GM12878 (cell line): ENCODE measurements at regions not wholly inside any gene's neighbourhood (a gene's known extent, or its start where the extent isn't known, plus 50 kb on each side); places are given as distances from the start of the nearest gene placed in this dataset.

Source experiments
- ATAC-seq: fragments of 200-7000 bp; cut with Tn5 transposase; 3 replicates; pipeline ENCODE4 v1.9.1; 2020; ENCODE audit warnings: mild to moderate bottlenecking, moderate library complexity
- BruUV-seq: library from RNA; stranded (reverse); fragments of 400-500 nt; replicated peaks from 2 replicates; lab custom pipeline; 2021; lab: Mats Ljungman, UMichigan
- CTCF ChIA-PET: fragments of 300-600 bp; sonication (Branson Sonifier 250); formaldehyde crosslinking; extraction: SDS; loops from one replicate; lab custom pipeline; 2021; ENCODE audit warnings: inconsistent platforms; lab: Yijun Ruan, JAX
- POLR2A ChIA-PET: fragments of 350-600 bp; formaldehyde crosslinking; extraction: SDS; loops from one replicate; lab custom pipeline; 2021; ENCODE audit warnings: inconsistent platforms; lab: Charles Lee
- RAD21 ChIA-PET: fragments of 300-600 bp; sonication (Branson Sonifier 250); formaldehyde crosslinking; loops from one replicate; lab custom pipeline; 2023; ENCODE audit warnings: antibody characterized with exemption; ENCODE audit not compliant: unreplicated experiment; lab: Charles Lee
- SMC1A ChIA-PET: fragments of 300-600 bp; sonication (Branson Sonifier 250); formaldehyde crosslinking; loops from one replicate; lab custom pipeline; 2023; ENCODE audit not compliant: unreplicated experiment, uncharacterized antibody; lab: Charles Lee
- DNase-seq: peaks from one replicate; pipeline ENCODE4 v3.0.0-alpha.2; 2011; ENCODE audit warnings: low read depth, low spot score
- FAIRE-seq: peaks from 3 replicates; lab custom pipeline; 2011; peaks lifted over from hg19 to GRCh38; lab: Jason Lieb, UNC
- H2AFZ ChIP-seq: 2 replicates; pipeline ENCODE4 v1.6.0; 2011; ENCODE audit warnings: low read depth, low read length, control low read depth; ENCODE audit not compliant: control insufficient read depth
- H3K27ac ChIP-seq: 2 replicates; pipeline ENCODE4 v1.5.1; 2011; ENCODE audit warnings: control low read depth; ENCODE audit not compliant: control insufficient read depth, insufficient read depth
- H3K27me3 ChIP-seq, 2 experiments: replicated peaks in 1 of 2; 2 replicates each; pipeline versions ENCODE4 v1.6.0 to v1.6.1; 2011; ENCODE audit warnings: low read length in 1 of 2; ENCODE audit not compliant: control insufficient read depth in 2 of 2, insufficient read depth in 2 of 2
- H3K36me3 ChIP-seq, 2 experiments: 2 replicates each; pipeline ENCODE4 v1.5.1; 2011; ENCODE audit warnings: low read length in 1 of 2; ENCODE audit not compliant: control insufficient read depth in 2 of 2, insufficient read depth in 2 of 2
- H3K4me1 ChIP-seq: 2 replicates; pipeline ENCODE4 v1.6.1; 2011; ENCODE audit warnings: mild to moderate bottlenecking, low read length, moderate library complexity, mixed read lengths; ENCODE audit not compliant: control insufficient read depth, insufficient read depth
- H3K4me2 ChIP-seq: 2 replicates; pipeline ENCODE4 v1.6.0; 2011; ENCODE audit warnings: control low read depth; ENCODE audit not compliant: control insufficient read depth, insufficient read depth
- H3K4me3 ChIP-seq: fragments of 200-600 bp; sonication (generic); 2 replicates; pipeline ENCODE4 v1.5.1; 2016
- H3K79me2 ChIP-seq: 2 replicates; pipeline ENCODE4 v1.6.0; 2011; ENCODE audit warnings: low read length; ENCODE audit not compliant: control insufficient read depth, insufficient read depth
- H3K9ac ChIP-seq: 2 replicates; pipeline ENCODE4 v1.8.0; 2011; ENCODE audit warnings: low read length, control low read depth, mixed read lengths; ENCODE audit not compliant: control insufficient read depth, insufficient read depth
- H3K9me3 ChIP-seq: replicated peaks from 3 replicates; pipeline ENCODE4 v1.5.1; 2011; ENCODE audit warnings: mild to moderate bottlenecking, low read length; ENCODE audit not compliant: control insufficient read depth, insufficient read depth
- H4K20me1 ChIP-seq: 2 replicates; pipeline ENCODE4 v1.6.0; 2011; ENCODE audit not compliant: control insufficient read depth, insufficient read depth
- BMI1 ChIP-seq: fragments of 450-650 bp; IDR thresholded peaks from 2 replicates; pipeline ENCODE4 v1.6.1; 2016; ENCODE audit warnings: mild to moderate bottlenecking, moderate library complexity, borderline replicate concordance
- CEBPB ChIP-seq, 2 experiments: fragments of 150-350 bp in 1 of 2; IDR thresholded peaks; 2 replicates each; pipeline ENCODE4 v1.6.1; 2012 to 2014; ENCODE audit warnings: low read depth in 2 of 2, low read length in 2 of 2, borderline replicate concordance in 1 of 2, inconsistent platforms in 1 of 2
- EGR1 ChIP-seq, 2 experiments: IDR thresholded peaks; 1 replicate in 1 of 2; 2 replicates in 1 of 2; pipeline ENCODE4 v1.6.1; 2011 to 2012; ENCODE audit warnings: low read depth in 2 of 2, low read length in 2 of 2, borderline replicate concordance in 1 of 2, mild to moderate bottlenecking in 1 of 2, moderate library complexity in 1 of 2
- ESRRA ChIP-seq: IDR thresholded peaks from 2 replicates; pipeline ENCODE4 v1.6.1; 2012; ENCODE audit warnings: mild to moderate bottlenecking, low read length, improper control_type of control experiment
- EZH2 ChIP-seq: IDR thresholded peaks from 2 replicates; pipeline ENCODE4 v1.6.1; 2012; ENCODE audit warnings: low read depth, mild to moderate bottlenecking, control low read depth, inconsistent platforms, low read length, borderline replicate concordance; ENCODE audit not compliant: control insufficient read depth
- KAT2A ChIP-seq: conservative IDR thresholded peaks from 2 replicates; pipeline ENCODE4 v1.6.1; 2011; ENCODE audit warnings: low read depth, low read length; ENCODE audit not compliant: control insufficient read depth
- NFXL1 ChIP-seq: fragments of 450-650 bp; IDR thresholded peaks from 2 replicates; pipeline ENCODE4 v1.6.1; 2017; ENCODE audit warnings: antibody characterized with exemption, mild to moderate bottlenecking, borderline replicate concordance
- SKIL ChIP-seq: fragments of 450-650 bp; IDR thresholded peaks from 2 replicates; pipeline ENCODE4 v1.6.1; 2017; ENCODE audit warnings: mild to moderate bottlenecking, low read depth, inconsistent platforms; ENCODE audit not compliant: poor library complexity, severe bottlenecking
- SP1 ChIP-seq: IDR thresholded peaks from one replicate; pipeline ENCODE4 v1.6.1; 2011; ENCODE audit warnings: low read depth, low read length
- SPI1 ChIP-seq: IDR thresholded peaks from 2 replicates; pipeline ENCODE4 v1.6.1; 2011; ENCODE audit warnings: low read depth, mild to moderate bottlenecking, low read length, moderate library complexity, borderline replicate concordance; ENCODE audit not compliant: insufficient read depth
- SREBF1 ChIP-seq: IDR thresholded peaks from 2 replicates; pipeline ENCODE4 v1.6.1; 2012; ENCODE audit warnings: mild to moderate bottlenecking, low read length
- TARDBP ChIP-seq: IDR thresholded peaks from 2 replicates; pipeline ENCODE4 v1.6.1; 2016; ENCODE audit warnings: borderline replicate concordance
- ZNF274 ChIP-seq: IDR thresholded peaks from one replicate; pipeline ENCODE4 v1.8.0; 2011; ENCODE audit not compliant: insufficient read length, insufficient read depth
- WGBS: methylation state at CpG from one replicate; pipeline ENCODE4 v1.1.6; 2016; ENCODE audit warnings: low lambda C conversion rate; ENCODE audit not compliant: insufficient replicate concordance, insufficient coverage; ENCODE audit errors: missing lambda C conversion rate; 5-methylcytosine and 5-hydroxymethylcytosine counted together
- in situ Hi-C: fragments of 300-500 bp; cut with MboI; formaldehyde crosslinking; loops from 9 replicates; pipeline ENCODE4 v1.14.3; 2018; ENCODE audit warnings: mixed read lengths
- intact Hi-C: fragments of 100-400 bp; cut with micrococcal nuclease; formaldehyde crosslinking; loops from one replicate; pipeline ENCODE4 v1.14.2; 2022; ENCODE audit not compliant: unreplicated experiment

GRCh38 chr6:139587469-139587868 lies 213.0 kb upstream of the CITED2 start:
- FAIRE-seq (no peak), DNase-seq (no peak), ATAC-seq (no peak)
- Histone ChIP-seq H3K27ac (no peak overlapping the region), H4K20me1 (no peaks in the 10 kb centered on the region), H3K4me3 (no peak overlapping the region), H3K4me2 (no peak overlapping the region), H3K9me3 (no peaks in the 10 kb centered on the region), H2AFZ (no peak overlapping the region), H3K79me2 (no peaks in the 10 kb centered on the region), H3K4me1 (no peaks in the 10 kb centered on the region), H3K27me3 (no peaks in the 10 kb centered on the region), H3K9ac (no peak overlapping the region), H3K36me3 (no peaks in the 10 kb centered on the region)
- CTCF ChIA-PET = interaction anchor here (0.7 to 1.3 kb wide), 2 partner anchors 8 to 10 kb away, joined by 3 to 4 read pairs; no protein-coding TSS in a partner anchor
- TF ChIP-seq NFXL1 = no peak
- TF ChIP-seq KAT2A = no peak
- TF ChIP-seq SREBF1 = no peak
- no peak for TF ChIP-seq SP1
- TF ChIP-seq ZNF274 = no peak
- TF ChIP-seq ESRRA = no peak
- TF ChIP-seq EZH2 = no peak
- TF ChIP-seq SPI1 = no peak
- no peak for TF ChIP-seq EGR1 (IDR thresholded peaks at IDR 0.05; ENCODE audit: borderline replicate concordance in 1 of 2, low read depth in 2 of 2, low read length in 2 of 2)
- no peak for TF ChIP-seq TARDBP
- no peak for TF ChIP-seq CEBPB (IDR thresholded peaks at IDR 0.05; ENCODE audit: borderline replicate concordance in 1 of 2, low read depth in 2 of 2, low read length in 2 of 2)
- no peak for TF ChIP-seq BMI1
- no peak for TF ChIP-seq SKIL
- in situ Hi-C loops = no loop called here
- RAD21 ChIA-PET = no interaction called here
- WGBS = 78% methylated on average over 6 of the region's 6 CpGs
- intact Hi-C loops = no loop called here
- no TSS peak for BruUV-seq
- SMC1A ChIA-PET = interaction anchor here (0.7 to 1.2 kb wide), 3 partner anchors 14 to 218 kb away, joined by 3 to 4 read pairs (median 3); no protein-coding TSS in a partner anchor
- POLR2A ChIA-PET = no interaction called here
